BJ (cell line): ENCODE measurements at regions not wholly inside any gene's neighbourhood (a gene's known extent, or its start where the extent isn't known, plus 50 kb on each side); places are given as distances from the start of the nearest gene placed in this dataset.

Experiments used
- CTCF ChIA-PET: fragments of 350-600 bp; formaldehyde crosslinking; extraction: SDS; loops from one replicate; lab custom pipeline; 2021; ENCODE audit warnings: antibody characterized with exemption, inconsistent platforms; lab: Yijun Ruan, JAX
- POLR2A ChIA-PET: fragments of 300-600 bp; sonication (Branson Sonifier 250); formaldehyde crosslinking; extraction: SDS; loops from one replicate; lab custom pipeline; 2021; ENCODE audit warnings: antibody characterized with exemption; lab: Charles Lee
- DNase-seq: peaks from one replicate; pipeline ENCODE4 v3.0.0-alpha.2; 2011; ENCODE audit warnings: low read depth
- H3K27me3 ChIP-seq: 2 replicates; pipeline ENCODE4 v1.6.0; 2011; ENCODE audit warnings: low read length; ENCODE audit not compliant: control insufficient read depth, insufficient read depth
- H3K36me3 ChIP-seq: 2 replicates; pipeline ENCODE4 v1.5.1; 2011; ENCODE audit warnings: low read length; ENCODE audit not compliant: control insufficient read depth, insufficient read depth
- H3K4me3 ChIP-seq: 2 replicates; pipeline ENCODE4 v1.5.1; 2011; ENCODE audit warnings: low read depth, mild to moderate bottlenecking, control low read depth, low read length
- CTCF ChIP-seq: IDR thresholded peaks from 2 replicates; pipeline ENCODE4 v1.5.1; 2011; ENCODE audit warnings: low read depth, mild to moderate bottlenecking, control low read depth, inconsistent platforms, low read length, moderate library complexity; ENCODE audit not compliant: insufficient read depth

DNA sequence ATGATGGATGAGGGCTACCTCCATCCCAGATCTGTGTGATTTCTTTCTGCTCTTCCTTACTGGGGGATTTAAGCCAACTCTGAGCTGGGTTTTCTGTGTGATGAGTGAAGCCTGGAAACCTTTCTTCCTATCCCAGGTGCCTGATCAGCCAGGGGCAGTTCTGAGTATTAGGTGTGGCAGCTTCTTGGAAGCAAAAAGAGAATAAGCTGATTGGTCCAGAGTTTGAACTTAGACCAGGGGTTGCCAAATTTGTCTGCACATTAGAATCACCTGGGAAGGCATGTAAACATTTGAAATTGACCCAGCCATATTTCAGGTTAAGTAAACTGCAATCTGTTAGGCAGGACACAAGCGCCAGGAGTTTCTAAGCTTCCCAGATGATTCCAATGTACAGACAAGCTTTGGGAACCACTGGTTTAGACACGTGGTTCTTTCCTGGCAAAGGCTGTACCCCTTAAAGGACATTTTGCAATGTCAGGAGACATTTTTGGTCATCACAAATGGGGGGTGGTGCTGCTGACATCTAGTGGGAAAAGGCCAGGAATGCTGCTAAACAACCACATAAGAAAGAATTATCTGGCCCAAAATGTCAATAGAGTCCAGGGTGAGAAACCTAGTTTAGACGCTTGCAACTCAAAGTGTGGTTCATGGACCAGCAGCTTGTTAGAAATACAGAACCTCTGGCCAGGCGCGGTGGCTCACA is 160.5 kb upstream of the GHITM start:
- no peak for TF ChIP-seq CTCF
- H3K27me3 ChIP-seq = no peaks in the 10 kb centered on the region
- ChIA-PET POLR2A (no interaction called here), CTCF (no interaction called here)
- H3K36me3 ChIP-seq = no peaks in the 10 kb centered on the region
- no peak overlapping the region for H3K4me3 ChIP-seq
- no peak for DNase-seq

DNA sequence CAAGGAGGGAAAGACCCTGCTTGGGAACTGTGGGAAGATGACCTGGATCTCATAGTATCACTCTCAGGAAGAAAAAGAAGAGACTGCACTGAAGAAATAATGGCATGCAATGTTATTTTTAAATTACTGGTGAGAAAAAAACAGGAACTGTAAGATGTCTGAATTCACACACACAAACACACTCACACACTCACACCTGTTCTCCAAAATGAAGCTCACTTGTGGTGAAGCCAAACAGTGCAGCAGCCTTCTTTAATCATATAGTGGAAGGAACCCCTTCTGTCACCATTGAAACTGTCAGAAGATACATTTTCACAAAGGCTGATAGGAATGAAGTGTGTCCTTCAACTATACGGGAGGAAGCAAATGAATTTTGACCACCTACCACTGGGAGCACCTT is 156.5 kb upstream of the GHITM start:
- Histone ChIP-seq H3K36me3 (no peaks in the 10 kb centered on the region), H3K4me3 (no peak overlapping the region), H3K27me3 (no peaks in the 10 kb centered on the region)
- TF ChIP-seq CTCF = no peak
- POLR2A ChIA-PET = no interaction called here
- CTCF ChIA-PET = no interaction called here
- DNase-seq = no peak

DNA sequence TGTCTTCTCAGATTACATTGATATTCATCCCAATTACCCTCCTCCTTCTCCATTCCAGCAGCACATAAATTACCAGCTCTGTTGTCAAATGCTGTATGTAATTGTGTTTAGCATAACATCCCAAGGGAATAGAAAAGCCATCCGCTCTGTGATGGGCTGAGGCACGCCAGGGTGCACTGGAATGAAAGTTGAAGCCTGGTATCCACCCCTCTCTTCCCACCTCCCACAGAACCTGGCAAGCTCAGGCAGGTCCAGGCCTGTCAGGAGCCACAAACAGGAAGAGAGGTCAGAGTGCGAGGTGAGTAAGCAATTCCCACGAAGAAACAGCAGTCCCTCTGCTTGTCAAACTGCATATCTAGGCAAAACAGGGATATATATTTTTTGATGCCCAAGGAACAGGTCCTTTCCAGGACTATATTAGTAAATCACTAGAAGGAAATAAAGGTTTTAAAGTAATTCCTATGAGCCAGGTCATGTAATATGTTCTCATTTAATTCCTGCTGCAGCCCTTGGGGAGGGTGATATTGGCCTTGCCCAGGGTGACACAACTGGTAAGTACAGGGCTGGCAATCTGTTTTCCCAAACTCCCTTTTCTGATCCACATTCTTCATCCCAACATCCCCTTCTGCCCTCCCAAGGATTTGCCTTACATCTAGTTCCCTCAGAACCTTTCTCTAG is 155.6 kb upstream of the GHITM start:
- ChIA-PET POLR2A (no interaction called here), CTCF (no interaction called here)
- no peak for DNase-seq
- H3K27me3 ChIP-seq = no peaks in the 10 kb centered on the region
- no peak overlapping the region for H3K4me3 ChIP-seq
- H3K36me3 ChIP-seq = no peaks in the 10 kb centered on the region
- no peak for TF ChIP-seq CTCF

DNA sequence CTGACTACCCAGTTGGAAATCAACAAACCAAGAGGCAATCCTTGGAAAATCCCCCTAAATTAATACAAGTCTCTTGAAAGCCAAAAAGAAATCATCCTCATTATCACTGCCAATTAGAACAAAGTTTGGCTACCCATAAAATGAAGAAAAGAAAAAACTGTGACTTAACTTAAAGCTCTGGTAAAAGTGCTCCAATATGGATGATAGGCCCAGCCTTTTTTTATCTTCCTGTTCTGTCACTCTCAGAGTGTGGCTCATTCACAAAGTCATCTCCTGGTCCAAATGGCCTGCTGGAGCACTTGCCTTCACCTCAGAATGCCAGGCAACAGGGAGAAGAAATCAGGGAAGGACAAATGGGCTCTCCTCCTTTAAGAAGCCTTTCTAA is 155.1 kb upstream of the GHITM start:
- Histone ChIP-seq H3K36me3 (no peaks in the 10 kb centered on the region), H3K27me3 (no peaks in the 10 kb centered on the region), H3K4me3 (no peak overlapping the region)
- POLR2A ChIA-PET = no interaction called here
- DNase-seq = no peak
- no peak for TF ChIP-seq CTCF
- CTCF ChIA-PET = no interaction called here

- DNase-seq = no peak
- H3K36me3 ChIP-seq = no peaks in the 10 kb centered on the region
- POLR2A ChIA-PET = no interaction called here
- no peak overlapping the region for H3K4me3 ChIP-seq
- no peaks in the 10 kb centered on the region for H3K27me3 ChIP-seq
- TF ChIP-seq CTCF = no peak
- CTCF ChIA-PET = no interaction called here
These were observed 152.5 kb upstream of the GHITM start for GRCh38 chr10:83986800-83987199.
